ENCODE measurements at regions not wholly inside any gene's neighbourhood (a gene's known extent, or its start where the extent isn't known, plus 50 kb on each side); places are given as distances from the start of the nearest gene placed in this dataset.
"Not testable (repeated sequence)": the region's sequence is repeated elsewhere in the genome, so short reads cannot be mapped to it uniquely, and the experiment has no call there.

- DNase-seq (ENCODE audit: low read depth in 2 of 3, low spot score in 1 of 3): no peak
These were observed 88.7 kb upstream of the TBL1X start for GRCh38 chrX:9376111-9376510.

GRCh38 chrX:9377216-9377615 lies 87.6 kb upstream of the TBL1X start:
- DNase-seq (ENCODE audit: low read depth in 2 of 3, low spot score in 1 of 3): not testable (repeated sequence)

- no peak for DNase-seq (ENCODE audit: low read depth in 2 of 3, low spot score in 1 of 3)
These were observed 85.7 kb upstream of the TBL1X start for GRCh38 chrX:9378980-9379696.

GRCh38 chrX:9379697-9380551 lies 84.9 kb upstream of the TBL1X start:
- DNase-seq (ENCODE audit: low read depth in 2 of 3, low spot score in 1 of 3): no peak

GRCh38 chrX:9383655-9384054 lies 81.2 kb upstream of the TBL1X start:
- no peak for DNase-seq (ENCODE audit: low read depth in 2 of 3, low spot score in 1 of 3)

GRCh38 chrX:9388450-9388849 lies 76.4 kb upstream of the TBL1X start:
- DNase-seq (ENCODE audit: low read depth in 2 of 3, low spot score in 1 of 3): no peak

- no peak for DNase-seq (ENCODE audit: low read depth in 2 of 3, low spot score in 1 of 3)
These were observed 74.7 kb upstream of the TBL1X start for GRCh38 chrX:9390121-9390520.

- no peak for DNase-seq (ENCODE audit: low read depth in 2 of 3, low spot score in 1 of 3)
These were observed 74.0 kb upstream of the TBL1X start for GRCh38 chrX:9390693-9391368.

- no peak for DNase-seq (ENCODE audit: low read depth in 2 of 3, low spot score in 1 of 3)
These were observed 72.4 kb upstream of the TBL1X start for GRCh38 chrX:9392445-9392844.

- DNase-seq (ENCODE audit: low read depth in 2 of 3, low spot score in 1 of 3): no peak
These were observed 71.3 kb upstream of the TBL1X start for GRCh38 chrX:9393571-9393970.

- no peak for DNase-seq (ENCODE audit: low read depth in 2 of 3, low spot score in 1 of 3)
These were observed 70.6 kb upstream of the TBL1X start for GRCh38 chrX:9394212-9394611.

GRCh38 chrX:9396930-9397329 lies 67.9 kb upstream of the TBL1X start:
- no peak for DNase-seq (ENCODE audit: low read depth in 2 of 3, low spot score in 1 of 3)

GRCh38 chrX:9401051-9401450 lies 63.8 kb upstream of the TBL1X start:
- no peak for DNase-seq (ENCODE audit: low read depth in 2 of 3, low spot score in 1 of 3)

- no peak for DNase-seq (ENCODE audit: low read depth in 2 of 3, low spot score in 1 of 3)
These were observed 61.5 kb upstream of the TBL1X start for GRCh38 chrX:9403374-9403773.

GRCh38 chrX:9405635-9406034 lies 59.2 kb upstream of the TBL1X start:
- DNase-seq (ENCODE audit: low read depth in 2 of 3, low spot score in 1 of 3): not testable (repeated sequence)

GRCh38 chrX:9410889-9411288 lies 54.0 kb upstream of the TBL1X start:
- not testable (repeated sequence) for DNase-seq (ENCODE audit: low read depth in 2 of 3, low spot score in 1 of 3)

GRCh38 chrX:9411682-9412081 lies 53.2 kb upstream of the TBL1X start:
- DNase-seq (ENCODE audit: low read depth in 2 of 3, low spot score in 1 of 3): not testable (repeated sequence)

GRCh38 chrX:9414416-9414815 lies 50.4 kb upstream of the TBL1X start:
- no peak for DNase-seq (ENCODE audit: low read depth in 2 of 3, low spot score in 1 of 3)

All from stimulated activated CD4-positive, alpha-beta T cell treated with anti-CD3 and anti-CD28 coated beads, Interleukin-12 subunit alpha, Interleukin-12 subunit beta, amount 100 ng/mL, for 48 hours (primary cell).